ENCODE measurements at regions not wholly inside any gene's neighbourhood (a gene's known extent, or its start where the extent isn't known, plus 50 kb on each side); places are given as distances from the start of the nearest gene placed in this dataset.

- TF ChIP-seq CTCF (IDR thresholded peaks at IDR 0.05) = no peak
- TF ChIP-seq RFX5 (IDR thresholded peaks at IDR 0.05; ENCODE audit: low read length) = no peak
Observed at GRCh38 chr7:41039386-41039953, 663.4 kb downstream of the INHBA start.

All from SK-N-SH (cell line).